ENCODE measurements at regions not wholly inside any gene's neighbourhood (a gene's known extent, or its start where the extent isn't known, plus 50 kb on each side); places are given as distances from the start of the nearest gene placed in this dataset.

GRCh38 chr22:49276567-49276966 is 551.1 kb downstream of the BRD1 start:
- Histone ChIP-seq H3K9me3 (no peaks in the 10 kb centered on the region), H3K27ac (no peak overlapping the region), H3K36me3 (no peaks in the 10 kb centered on the region), H3K4me1 (no peaks in the 10 kb centered on the region), H3K27me3 (peaks cover 0 to 42% (median 6%) of the 10 kb centered on the region in 3 donors), H3K4me3 (no peak overlapping the region)
- DNase-seq, result no peak
- intact Hi-C loops (cut with DNase I), result no loop called here
- 79 to 80% methylated on average over 10 of the region's 10 CpGs for WGBS, 2 donors
- no peak for TF ChIP-seq EP300 (IDR thresholded peaks at IDR 0.05)
- no peak for TF ChIP-seq POLR2AphosphoS5 (IDR thresholded peaks at IDR 0.05)
- no peak for TF ChIP-seq CTCF (IDR thresholded peaks at IDR 0.05)
- TF ChIP-seq POLR2A (IDR thresholded peaks at IDR 0.05), result no peak

GRCh38 chr22:49274754-49275380 is 552.8 kb downstream of the BRD1 start:
- DNase-seq, result no peak
- no peak overlapping the region for H3K27ac ChIP-seq
- no peaks in the 10 kb centered on the region for H3K4me1 ChIP-seq
- no peak overlapping the region for H3K4me3 ChIP-seq
- intact Hi-C loops (cut with DNase I), result no loop called here
- no peak for TF ChIP-seq POLR2AphosphoS5 (IDR thresholded peaks at IDR 0.05)
- no peak for TF ChIP-seq EP300 (IDR thresholded peaks at IDR 0.05)
- no peak for TF ChIP-seq POLR2A (IDR thresholded peaks at IDR 0.05)
- no peak for TF ChIP-seq CTCF (IDR thresholded peaks at IDR 0.05)
- WGBS, 2 donors, result 80 to 83% methylated on average over 16 of the region's 16 CpGs
- no peaks in the 10 kb centered on the region for H3K9me3 ChIP-seq
- peaks cover 1 to 44% (median 21%) of the 10 kb centered on the region in 3 donors for H3K27me3 ChIP-seq
- H3K36me3 ChIP-seq, result no peaks in the 10 kb centered on the region

- intact Hi-C loops (cut with DNase I), result no loop called here
- WGBS, 2 donors, result 84 to 86% methylated on average over 17 of the region's 17 CpGs
- H3K27me3 ChIP-seq, result peaks cover 4 to 47% (median 27%) of the 10 kb centered on the region in 3 donors
Observed at GRCh38 chr22:49272546-49273125, 555.0 kb downstream of the BRD1 start.

GRCh38 chr22:49271831-49272230 is 555.8 kb downstream of the BRD1 start:
- intact Hi-C loops (cut with DNase I), result no loop called here
- no peak overlapping the region for H3K27ac ChIP-seq
- 58 to 68% methylated on average over 5 of the region's 5 CpGs for WGBS, 2 donors
- H3K36me3 ChIP-seq, result no peaks in the 10 kb centered on the region
- DNase-seq, result no peak
- peaks cover 4 to 51% (median 30%) of the 10 kb centered on the region in 3 donors for H3K27me3 ChIP-seq
- no peak overlapping the region for H3K4me3 ChIP-seq
- H3K4me1 ChIP-seq, result no peaks in the 10 kb centered on the region
- H3K9me3 ChIP-seq, result no peaks in the 10 kb centered on the region
- no peak for TF ChIP-seq CTCF (IDR thresholded peaks at IDR 0.05)
- no peak for TF ChIP-seq POLR2A (IDR thresholded peaks at IDR 0.05)
- no peak for TF ChIP-seq POLR2AphosphoS5 (IDR thresholded peaks at IDR 0.05)
- TF ChIP-seq EP300 (IDR thresholded peaks at IDR 0.05), result no peak

More at GRCh38 chr22:49272546-49273125, 555.0 kb downstream of the BRD1 start:
- DNase-seq, result no peak
- Histone ChIP-seq H3K36me3 (no peaks in the 10 kb centered on the region), H3K4me1 (no peaks in the 10 kb centered on the region), H3K9me3 (no peaks in the 10 kb centered on the region), H3K27ac (no peak overlapping the region), H3K4me3 (no peak overlapping the region)
- TF ChIP-seq EP300 (IDR thresholded peaks at IDR 0.05), result no peak
- TF ChIP-seq POLR2A (IDR thresholded peaks at IDR 0.05), result no peak
- TF ChIP-seq POLR2AphosphoS5 (IDR thresholded peaks at IDR 0.05), result no peak
- no peak for TF ChIP-seq CTCF (IDR thresholded peaks at IDR 0.05)
